Skeletal muscle satellite cell (primary cell): ENCODE measurements at regions not wholly inside any gene's neighbourhood (a gene's known extent, or its start where the extent isn't known, plus 50 kb on each side); places are given as distances from the start of the nearest gene placed in this dataset.
"Not testable (repeated sequence)": the region's sequence is repeated elsewhere in the genome, so short reads cannot be mapped to it uniquely, and the experiment has no call there.

Experiments
- H3K27me3 ChIP-seq: 2 replicates; pipeline ENCODE4 v1.7.0; 2013; ENCODE audit warnings: low read length; ENCODE audit not compliant: control insufficient read depth, insufficient read depth
- H3K36me3 ChIP-seq: 2 replicates; pipeline ENCODE4 v1.7.0; 2013; ENCODE audit warnings: mild to moderate bottlenecking, control low read depth, low read length; ENCODE audit not compliant: insufficient read depth
- H3K4me1 ChIP-seq: 2 replicates; pipeline ENCODE4 v1.7.0; 2013; ENCODE audit warnings: low read length; ENCODE audit not compliant: control insufficient read depth, insufficient read depth
- H3K4me2 ChIP-seq: 2 replicates; pipeline ENCODE4 v1.7.0; 2013; ENCODE audit warnings: mild to moderate bottlenecking, low read length
- H3K4me3 ChIP-seq: 2 replicates; pipeline ENCODE4 v1.7.0; 2013; ENCODE audit warnings: low read length
- H3K9ac ChIP-seq: 2 replicates; pipeline ENCODE4 v1.7.0; 2013; ENCODE audit warnings: mild to moderate bottlenecking, low read depth, low read length, moderate library complexity
- H3K9me3 ChIP-seq: replicated peaks from 2 replicates; pipeline ENCODE4 v1.7.0; 2013; ENCODE audit warnings: mild to moderate bottlenecking, control low read depth, low read length

DNA sequence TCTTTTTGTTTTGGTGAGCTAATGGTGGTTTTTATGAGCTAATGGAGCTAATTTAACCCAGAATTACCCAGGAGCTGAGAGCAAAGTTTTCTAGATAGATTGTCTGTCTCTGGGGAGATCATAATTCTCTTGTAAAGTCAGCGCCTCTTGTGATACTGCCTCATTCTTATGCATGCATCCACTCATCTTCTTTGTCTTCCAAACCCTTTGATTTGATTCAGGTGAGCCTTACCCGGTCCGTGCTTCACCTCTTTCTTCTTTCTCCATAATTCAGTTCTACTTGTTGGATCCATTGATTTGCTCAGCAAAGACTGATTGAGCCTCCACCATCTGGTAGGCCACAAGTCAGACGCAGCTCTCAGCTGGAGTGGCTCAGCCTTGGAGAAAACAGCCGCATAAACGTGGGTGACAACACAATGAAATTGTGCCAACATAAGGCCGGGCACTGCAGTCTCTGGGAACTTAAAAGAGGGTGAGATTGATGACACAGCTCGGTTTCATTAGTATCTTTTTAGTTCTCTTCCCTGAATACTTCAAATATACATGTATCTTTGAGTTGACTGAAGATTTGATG is 158.5 kb upstream of the SH3BP4 start:
- Histone ChIP-seq H3K36me3 (no peaks in the 10 kb centered on the region), H3K4me2 (no peak overlapping the region), H3K27me3 (peaks cover 17% of the 10 kb centered on the region), H3K9me3 (no peaks in the 10 kb centered on the region), H3K4me1 (no peaks in the 10 kb centered on the region), H3K4me3 (no peak overlapping the region), H3K9ac (no peak overlapping the region)

DNA sequence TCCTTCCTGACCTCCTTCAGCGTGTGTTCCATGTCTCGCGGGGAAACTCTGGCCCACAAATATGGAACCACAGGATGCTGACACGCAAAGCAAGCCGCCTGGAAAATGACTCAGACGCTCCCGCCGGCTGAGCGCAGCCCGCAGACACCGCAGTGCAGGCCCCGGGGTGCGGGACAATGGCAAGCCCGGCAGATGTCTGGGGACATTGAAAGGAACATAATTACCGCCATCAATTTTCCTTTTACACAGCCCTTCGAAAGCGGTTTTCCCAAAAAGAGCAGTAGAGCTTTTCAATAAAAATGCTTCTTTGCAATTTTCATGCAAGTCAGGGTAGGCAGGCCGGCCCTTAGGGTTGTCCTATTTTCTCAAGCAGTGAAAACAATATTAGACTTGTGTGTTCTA is 159.2 kb upstream of the SH3BP4 start:
- Histone ChIP-seq H3K4me1 (no peaks in the 10 kb centered on the region), H3K4me3 (no peak overlapping the region), H3K27me3 (peaks cover 17% of the 10 kb centered on the region), H3K4me2 (no peak overlapping the region), H3K9ac (no peak overlapping the region), H3K36me3 (no peaks in the 10 kb centered on the region), H3K9me3 (no peaks in the 10 kb centered on the region)

DNA sequence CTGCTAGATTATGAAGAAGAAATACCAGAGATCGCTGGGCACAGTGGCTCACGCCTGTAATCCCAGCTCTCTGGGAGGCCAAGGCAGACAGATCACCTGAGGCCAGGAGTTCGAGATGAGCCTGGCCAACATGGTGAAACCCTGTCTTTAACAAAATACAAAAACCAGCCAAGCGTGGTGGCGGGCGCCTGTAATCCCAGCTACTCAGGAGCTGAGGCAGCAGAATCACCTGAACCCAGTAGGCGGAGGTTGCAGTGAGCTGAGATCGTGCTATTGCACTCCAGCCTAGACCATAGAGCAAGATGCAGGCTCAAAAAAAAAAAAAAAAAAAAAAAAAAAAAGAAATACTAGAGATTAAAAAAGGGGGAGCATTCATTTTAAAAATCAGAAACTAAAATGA is 159.7 kb upstream of the SH3BP4 start:
- not testable (repeated sequence) for H3K9ac ChIP-seq, H3K36me3 ChIP-seq, H3K4me2 ChIP-seq, H3K4me1 ChIP-seq, H3K4me3 ChIP-seq, H3K9me3 ChIP-seq
- peaks cover 17% of the 10 kb centered on the region for H3K27me3 ChIP-seq

DNA sequence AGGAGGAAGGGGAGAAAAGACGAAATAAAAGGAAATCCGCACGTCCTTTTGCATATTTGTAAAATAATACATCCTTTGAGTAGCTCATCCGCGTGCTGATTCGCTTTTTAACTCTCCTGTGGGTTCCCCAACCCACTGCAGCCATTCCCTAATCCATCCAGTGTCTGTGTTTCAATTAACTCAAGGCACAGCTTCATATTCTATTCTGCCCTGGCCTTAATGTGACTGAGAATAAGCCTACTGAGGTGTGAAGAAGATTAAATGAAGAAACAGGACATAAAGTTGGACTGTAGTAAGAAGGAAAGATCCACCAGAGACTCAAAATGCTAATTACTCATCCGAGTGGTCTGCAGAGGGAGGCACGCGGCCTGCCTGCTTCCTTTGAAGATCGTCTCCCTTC is 161.4 kb upstream of the SH3BP4 start:
- H3K4me3 ChIP-seq, result no peak overlapping the region
- no peak overlapping the region for H3K9ac ChIP-seq
- H3K27me3 ChIP-seq, result peaks cover 16% of the 10 kb centered on the region
- no peaks in the 10 kb centered on the region for H3K36me3 ChIP-seq
- H3K9me3 ChIP-seq, result no peaks in the 10 kb centered on the region
- H3K4me2 ChIP-seq, result no peak overlapping the region
- no peaks in the 10 kb centered on the region for H3K4me1 ChIP-seq

DNA sequence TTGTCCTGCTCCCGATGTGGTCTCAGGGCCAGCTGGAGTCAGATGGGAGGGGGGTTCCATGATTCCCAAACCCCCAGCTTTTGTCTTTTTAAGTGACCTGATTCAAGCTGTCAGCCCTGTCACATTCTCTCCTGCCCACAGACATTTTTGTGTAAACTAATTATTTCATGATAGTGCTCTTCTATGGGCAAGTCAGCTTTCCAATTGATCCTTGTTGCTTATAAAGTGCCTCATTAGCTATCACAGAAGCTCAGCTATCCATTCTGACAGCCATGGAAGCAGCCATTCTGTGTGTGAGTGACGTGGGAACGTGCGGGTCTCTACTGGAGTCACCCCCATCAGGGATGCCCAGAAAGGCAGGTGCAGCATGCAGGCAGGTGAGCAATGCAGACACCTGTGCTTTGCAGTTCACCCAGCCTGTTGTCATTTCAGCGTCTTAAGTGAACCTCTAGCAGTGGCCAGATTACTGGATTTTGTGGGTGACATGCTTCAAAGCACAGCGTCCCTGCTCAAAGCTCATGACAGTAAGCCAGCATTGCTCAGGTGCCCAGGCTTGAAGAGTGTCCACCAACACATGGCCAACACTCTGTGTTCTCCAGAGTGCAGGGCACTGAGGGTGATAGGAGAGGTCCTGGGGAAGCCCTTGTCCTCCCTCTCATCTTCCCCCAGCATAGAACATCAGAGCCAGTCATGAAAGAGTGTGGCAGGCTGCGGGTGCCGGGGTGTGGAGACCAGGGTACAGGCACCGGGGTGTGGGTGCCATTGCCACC is 162.1 kb upstream of the SH3BP4 start:
- Histone ChIP-seq H3K4me2 (no peak overlapping the region), H3K27me3 (peaks cover 16% of the 10 kb centered on the region), H3K4me1 (no peaks in the 10 kb centered on the region), H3K4me3 (no peak overlapping the region), H3K9ac (no peak overlapping the region), H3K36me3 (no peaks in the 10 kb centered on the region), H3K9me3 (no peaks in the 10 kb centered on the region)

DNA sequence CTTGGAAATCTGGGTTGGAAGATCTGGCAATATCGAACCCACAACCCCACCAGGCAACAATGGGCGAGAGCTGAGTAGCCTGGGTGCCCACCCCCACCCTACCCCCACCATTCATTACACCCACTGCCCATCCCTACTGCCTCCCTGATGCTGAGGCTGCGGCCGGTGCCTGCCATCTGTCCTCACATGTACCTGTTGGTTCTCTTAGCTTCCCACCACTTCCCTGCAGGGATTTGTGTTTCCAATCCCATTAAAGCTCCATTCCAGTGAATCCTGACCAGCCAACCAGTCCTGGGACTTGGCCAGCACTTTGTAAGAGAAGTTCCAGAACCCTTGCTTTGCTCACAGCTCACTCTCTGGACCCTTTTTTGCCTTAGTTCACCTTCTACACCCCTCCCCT is 163.0 kb upstream of the SH3BP4 start:
- no peaks in the 10 kb centered on the region for H3K4me1 ChIP-seq

DNA sequence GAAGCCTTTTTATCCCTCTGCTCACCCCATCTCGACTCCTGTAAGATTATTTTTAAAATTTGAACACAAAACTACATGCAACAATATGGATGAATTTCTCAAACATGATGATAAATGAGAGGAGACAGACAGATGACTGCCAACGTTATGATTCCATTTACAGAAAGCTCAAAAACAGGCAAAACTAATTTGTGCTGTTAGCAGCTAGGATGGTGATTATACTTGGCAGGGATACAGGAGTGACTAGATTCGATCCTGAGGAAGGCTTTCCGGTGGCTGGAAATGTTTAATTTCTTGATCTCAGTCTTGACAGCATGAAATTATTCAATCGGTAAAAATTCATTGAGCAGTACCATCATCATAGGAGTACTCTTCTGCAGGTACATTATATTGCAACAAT is 163.4 kb upstream of the SH3BP4 start:
- H3K4me2 ChIP-seq, result no peak overlapping the region
- no peaks in the 10 kb centered on the region for H3K4me1 ChIP-seq
- no peak overlapping the region for H3K4me3 ChIP-seq
- H3K9ac ChIP-seq, result no peak overlapping the region
- no peaks in the 10 kb centered on the region for H3K9me3 ChIP-seq
- no peaks in the 10 kb centered on the region for H3K36me3 ChIP-seq
- peaks cover 16% of the 10 kb centered on the region for H3K27me3 ChIP-seq

More for the DNA sequence above, 163.0 kb upstream of the SH3BP4 start:
- Histone ChIP-seq H3K4me2 (no peak overlapping the region), H3K4me3 (no peak overlapping the region), H3K9me3 (no peaks in the 10 kb centered on the region), H3K36me3 (no peaks in the 10 kb centered on the region), H3K27me3 (peaks cover 16% of the 10 kb centered on the region), H3K9ac (no peak overlapping the region)

DNA sequence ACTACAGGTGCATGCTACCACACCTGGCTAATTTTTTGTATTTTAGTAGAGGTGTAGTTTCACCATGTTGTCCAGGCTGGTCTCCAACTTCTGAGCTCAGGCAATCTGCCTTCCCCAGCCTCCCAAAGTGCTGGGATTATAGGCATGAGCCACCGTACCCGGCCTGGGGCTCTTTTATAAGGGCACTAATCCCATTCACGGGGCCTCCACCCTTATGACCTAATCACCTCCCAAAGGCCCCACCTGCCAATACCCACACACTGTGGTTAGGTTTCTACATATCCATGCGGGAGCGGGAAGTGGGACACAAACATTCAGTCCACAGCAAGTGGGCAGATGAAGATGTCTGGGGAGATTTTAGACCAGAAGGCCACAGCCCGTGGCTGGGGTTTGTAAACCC is 164.7 kb upstream of the SH3BP4 start:
- H3K36me3 ChIP-seq, result no peaks in the 10 kb centered on the region
- H3K4me1 ChIP-seq, result no peaks in the 10 kb centered on the region
- H3K4me3 ChIP-seq, result no peak overlapping the region
- no peak overlapping the region for H3K4me2 ChIP-seq
- H3K9me3 ChIP-seq, result peaks cover 6% of the 10 kb centered on the region
- peaks cover 16% of the 10 kb centered on the region for H3K27me3 ChIP-seq
- no peak overlapping the region for H3K9ac ChIP-seq

DNA sequence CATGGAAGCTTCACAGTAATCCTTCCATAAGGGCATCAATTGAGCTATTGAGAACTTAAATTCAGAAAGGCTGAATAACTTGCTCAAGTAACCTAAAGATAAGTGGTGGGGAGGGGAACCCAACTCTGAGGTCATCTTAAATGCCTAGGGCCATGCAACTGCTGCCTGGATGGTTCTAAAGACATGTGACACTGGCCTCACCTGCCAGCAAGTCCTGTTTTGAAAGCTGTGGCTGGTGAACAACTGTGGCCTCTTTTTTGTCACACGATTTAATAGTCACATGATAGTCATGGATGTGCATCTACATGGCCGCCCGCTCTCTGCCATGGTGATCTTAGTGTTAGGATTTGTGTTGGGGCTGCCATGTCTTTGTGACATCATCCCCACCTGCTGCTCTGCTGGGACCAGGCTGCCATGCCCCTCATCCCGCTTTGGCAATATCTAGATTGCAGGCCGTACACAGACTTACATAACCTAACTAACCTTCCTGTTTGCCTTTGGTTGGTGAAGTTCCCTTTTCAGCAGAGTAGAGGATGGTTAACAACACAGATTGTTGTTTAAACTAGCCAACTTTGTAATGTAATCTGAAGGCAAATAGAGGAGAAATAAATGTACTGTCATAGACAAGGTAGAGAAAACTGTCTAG is 177.9 kb upstream of the SH3BP4 start:
- H3K4me2 ChIP-seq, result no peak overlapping the region
- no peaks in the 10 kb centered on the region for H3K9me3 ChIP-seq
- no peaks in the 10 kb centered on the region for H3K27me3 ChIP-seq
- peaks cover 23% of the 10 kb centered on the region for H3K4me1 ChIP-seq
- H3K4me3 ChIP-seq, result no peak overlapping the region
- no peak overlapping the region for H3K9ac ChIP-seq
- H3K36me3 ChIP-seq, result no peaks in the 10 kb centered on the region

DNA sequence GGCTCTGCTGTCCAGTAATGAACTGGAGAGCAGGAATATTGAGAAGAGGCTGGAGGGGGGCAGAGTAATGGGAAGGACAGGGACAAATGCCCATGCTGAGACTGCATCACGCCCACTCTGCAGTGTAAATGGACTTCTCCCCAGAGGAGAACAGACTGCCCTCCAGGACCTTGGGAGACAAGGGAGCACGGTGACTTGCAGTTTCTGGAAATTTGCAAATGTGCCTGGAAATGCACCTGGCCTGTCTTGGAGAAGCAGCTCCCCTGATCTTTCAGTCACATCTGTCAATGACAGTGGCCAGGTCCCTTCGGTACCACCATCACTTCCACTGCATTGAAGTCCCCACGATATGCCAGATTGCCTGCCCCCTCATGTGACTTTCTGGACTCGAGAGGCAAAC is 178.7 kb upstream of the SH3BP4 start:
- Histone ChIP-seq H3K36me3 (no peaks in the 10 kb centered on the region), H3K4me2 (no peak overlapping the region), H3K27me3 (no peaks in the 10 kb centered on the region), H3K9me3 (no peaks in the 10 kb centered on the region), H3K4me3 (no peak overlapping the region), H3K4me1 (peaks cover 29% of the 10 kb centered on the region), H3K9ac (no peak overlapping the region)

DNA sequence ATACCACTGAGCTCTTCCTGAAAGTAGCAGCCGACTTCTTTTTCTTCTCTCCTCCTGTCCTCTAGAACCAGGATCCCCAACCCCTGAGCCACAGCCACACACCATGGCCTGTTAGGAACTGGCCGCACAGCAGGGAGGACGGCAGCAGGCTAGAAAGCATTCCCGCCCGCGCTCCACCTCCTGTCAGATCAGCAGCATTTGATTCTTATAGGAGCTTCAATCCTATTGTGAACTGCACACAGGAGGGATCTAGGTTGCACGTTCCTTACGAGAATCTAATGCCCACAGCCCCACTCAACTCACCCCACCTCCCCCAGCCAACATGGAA is 179.1 kb upstream of the SH3BP4 start:
- Histone ChIP-seq H3K4me2 (no peak overlapping the region), H3K9ac (no peak overlapping the region), H3K4me3 (no peak overlapping the region), H3K9me3 (no peaks in the 10 kb centered on the region), H3K27me3 (no peaks in the 10 kb centered on the region), H3K4me1 (peaks cover 29% of the 10 kb centered on the region), H3K36me3 (no peaks in the 10 kb centered on the region)
